ENCODE measurements at regions not wholly inside any gene's neighbourhood (a gene's known extent, or its start where the extent isn't known, plus 50 kb on each side); places are given as distances from the start of the nearest gene placed in this dataset.

- no peak overlapping the region for H4K8ac ChIP-seq (replicated peaks; ENCODE audit: insufficient read length, low read depth, low read length)
- H3K4me2 ChIP-seq (ENCODE audit: insufficient read depth, insufficient read length, low read length): no peak overlapping the region
- no peak overlapping the region for H2BK20ac ChIP-seq (ENCODE audit: low read depth, low read length, poor library complexity, severe bottlenecking)
- peaks cover 9 to 11% of the 10 kb centered on the region in 2 experiments for H3K4me1 Mint-ChIP-seq
- no peak overlapping the region for H2BK120ac ChIP-seq (ENCODE audit: low read depth, low read length, poor library complexity, severe bottlenecking)
- H3K4me3 Mint-ChIP-seq: no peak overlapping the region
- peak overlapping the region; percentile 14 for H2AFZ ChIP-seq (ENCODE audit: low read length)
- no peaks in the 10 kb centered on the region for H3K27me3 ChIP-seq (ENCODE audit: insufficient read depth, low read length)
- no peak overlapping the region for H3T11ph ChIP-seq (ENCODE audit: low read length)
- H2AK5ac ChIP-seq (ENCODE audit: insufficient read length, low read length): no peak overlapping the region
- DNase-seq: no peak
- H3K27me3 Mint-ChIP-seq (ENCODE audit: low read depth): no peaks in the 10 kb centered on the region
- H2BK5ac ChIP-seq (ENCODE audit: insufficient read length, low read length): no peak overlapping the region
- H3K27ac Mint-ChIP-seq: no peak overlapping the region; a peak in 2 of 7 replicates
- no peak overlapping the region for H3K27ac ChIP-seq (ENCODE audit: insufficient read length, low read depth, low read length)
- no peaks in the 10 kb centered on the region for H3K9me3 Mint-ChIP-seq
- H3K23ac ChIP-seq (ENCODE audit: insufficient read length, low read depth, low read length): no peak overlapping the region
- no peaks in the 10 kb centered on the region for H3K23me2 ChIP-seq (ENCODE audit: insufficient read length, low read depth, low read length, poor library complexity, severe bottlenecking)
- H3K18ac ChIP-seq (ENCODE audit: insufficient read length, low read depth, low read length): no peak overlapping the region
- no peaks in the 10 kb centered on the region for H3K9me3 ChIP-seq (ENCODE audit: control insufficient read depth, low read depth, low read length)
- H3K36me3 Mint-ChIP-seq (ENCODE audit: insufficient read depth in 1 of 3, low read depth in 3 of 3): no peaks in the 10 kb centered on the region
- H2BK12ac ChIP-seq (ENCODE audit: insufficient read length, low read depth, low read length): no peak overlapping the region
- no peak overlapping the region for H4K91ac ChIP-seq (ENCODE audit: insufficient read length, low read depth, low read length)
- no peak overlapping the region for H2BK15ac ChIP-seq (ENCODE audit: low read depth, low read length)
- H3K79me1 ChIP-seq (ENCODE audit: insufficient read depth, low read depth, low read length, poor library complexity, severe bottlenecking): no peaks in the 10 kb centered on the region
- no peaks in the 10 kb centered on the region for H4K20me1 ChIP-seq (ENCODE audit: control insufficient read depth, insufficient read depth, insufficient read length)
- H3K4ac ChIP-seq (ENCODE audit: low read depth, low read length): no peak overlapping the region
- H4K5ac ChIP-seq (ENCODE audit: insufficient read length, low read depth, low read length): no peak overlapping the region
- no peak for TF ChIP-seq CTCF (conservative IDR thresholded peaks at IDR 0.05)
- no peak overlapping the region for H3K14ac ChIP-seq (ENCODE audit: insufficient read depth, low read length)
- no CpG with 5 or more reads among the region's 6 CpGs for WGBS (ENCODE audit: extremely low coverage, insufficient read length, low lambda C conversion rate)
- no peak overlapping the region for H3K56ac ChIP-seq (ENCODE audit: insufficient read length, low read depth, low read length)
- no peaks in the 10 kb centered on the region for H3K79me2 ChIP-seq (ENCODE audit: insufficient read depth, low read length)
- no peaks in the 10 kb centered on the region for H3K4me1 ChIP-seq (ENCODE audit: insufficient read depth, low read length)
- no peak overlapping the region for H3K9ac ChIP-seq (ENCODE audit: extremely low read depth, insufficient read length, low read length)
Observed at GRCh38 chr4:163600727-163601126, 106.2 kb downstream of the TMA16 start.
